ENCODE measurements at regions not wholly inside any gene's neighbourhood (a gene's known extent, or its start where the extent isn't known, plus 50 kb on each side); places are given as distances from the start of the nearest gene placed in this dataset.

- Histone ChIP-seq H3K9me3 (no peaks in the 10 kb centered on the region), H3K4me3 (no peak overlapping the region), H3K4me1 (ENCODE audit: low read depth) (no peaks in the 10 kb centered on the region), H3K36me3 (ENCODE audit: low read depth) (no peaks in the 10 kb centered on the region)
- DNase-seq (no peak), ATAC-seq (no peak)
- TF ChIP-seq CTCF (IDR thresholded peaks at IDR 0.05) = no peak
- intact Hi-C loops (cut with DNase I, micrococcal nuclease) = no loop called here
Observed at GRCh38 chr18:61076986-61077385, 256.2 kb upstream of the CDH20 start.

GRCh38 chr18:61079714-61080113 lies 253.5 kb upstream of the CDH20 start:
- TF ChIP-seq CTCF (IDR thresholded peaks at IDR 0.05) = no peak
- no peaks in the 10 kb centered on the region for H3K36me3 ChIP-seq (ENCODE audit: low read depth)
- no peak for ATAC-seq
- no peaks in the 10 kb centered on the region for H3K9me3 ChIP-seq
- intact Hi-C loops (cut with DNase I, micrococcal nuclease) = no loop called here
- H3K4me1 ChIP-seq (ENCODE audit: low read depth) = no peaks in the 10 kb centered on the region
- no peak overlapping the region for H3K4me3 ChIP-seq
- DNase-seq = no peak

GRCh38 chr18:61080954-61081528 lies 252.2 kb upstream of the CDH20 start:
- intact Hi-C loops (cut with DNase I, micrococcal nuclease) = no loop called here
- Histone ChIP-seq H3K9me3 (no peaks in the 10 kb centered on the region), H3K36me3 (ENCODE audit: low read depth) (no peaks in the 10 kb centered on the region), H3K4me1 (ENCODE audit: low read depth) (no peaks in the 10 kb centered on the region), H3K4me3 (no peak overlapping the region)
- no peak for TF ChIP-seq CTCF (IDR thresholded peaks at IDR 0.05)
- no peak for DNase-seq
- no peak for ATAC-seq

- Histone ChIP-seq H3K9me3 (no peaks in the 10 kb centered on the region), H3K4me3 (no peak overlapping the region), H3K36me3 (ENCODE audit: low read depth) (no peaks in the 10 kb centered on the region), H3K4me1 (ENCODE audit: low read depth) (no peaks in the 10 kb centered on the region)
- ATAC-seq (no peak), DNase-seq (no peak)
- TF ChIP-seq CTCF (IDR thresholded peaks at IDR 0.05) = no peak
- intact Hi-C loops (cut with DNase I, micrococcal nuclease) = no loop called here
Observed at GRCh38 chr18:61082976-61083630, 250.1 kb upstream of the CDH20 start.

GRCh38 chr18:61085036-61085435 lies 248.2 kb upstream of the CDH20 start:
- no peak for DNase-seq
- Histone ChIP-seq H3K9me3 (no peaks in the 10 kb centered on the region), H3K36me3 (ENCODE audit: low read depth) (no peaks in the 10 kb centered on the region), H3K4me1 (ENCODE audit: low read depth) (no peaks in the 10 kb centered on the region), H3K4me3 (no peak overlapping the region)
- no peak for TF ChIP-seq CTCF (IDR thresholded peaks at IDR 0.05)
- intact Hi-C loops (cut with DNase I, micrococcal nuclease) = no loop called here
- ATAC-seq = no peak

All from mucosa of descending colon (tissue), 3 donors.